ENCODE measurements at regions not wholly inside any gene's neighbourhood (a gene's known extent, or its start where the extent isn't known, plus 50 kb on each side); places are given as distances from the start of the nearest gene placed in this dataset.

- TF ChIP-seq CTCF (IDR thresholded peaks at IDR 0.05) (no peak), POLR2A (IDR thresholded peaks at IDR 0.05) (no peak), EP300 (IDR thresholded peaks at IDR 0.05; ENCODE audit: low read depth) (no peak)
These were observed 1015.3 kb upstream of the NOVA1 start for GRCh38 chr14:27613102-27613501.
